Osteocyte (in vitro differentiated cells): ENCODE measurements at regions not wholly inside any gene's neighbourhood (a gene's known extent, or its start where the extent isn't known, plus 50 kb on each side); places are given as distances from the start of the nearest gene placed in this dataset.

Source experiments
- DNase-seq: peaks from one replicate; pipeline ENCODE4 v3.0.0; 2021; ENCODE audit warnings: mixed read lengths; ENCODE audit not compliant: unreplicated experiment; ENCODE audit errors: extremely low spot score
- H3K27ac Mint-ChIP-seq: one replicate; pipeline ENCODE4 v1.8.0; 2021; ENCODE audit warnings: mild to moderate bottlenecking, mixed read lengths; ENCODE audit not compliant: unreplicated experiment
- H3K27me3 Mint-ChIP-seq: one replicate; pipeline ENCODE4 v1.8.0; 2021; ENCODE audit warnings: mixed read lengths; ENCODE audit not compliant: unreplicated experiment
- H3K36me3 Mint-ChIP-seq: one replicate; pipeline ENCODE4 v1.8.0; 2021; ENCODE audit warnings: mixed read lengths; ENCODE audit not compliant: unreplicated experiment
- H3K4me1 Mint-ChIP-seq: one replicate; pipeline ENCODE4 v1.8.0; 2021; ENCODE audit warnings: mixed read lengths; ENCODE audit not compliant: unreplicated experiment
- H3K4me3 Mint-ChIP-seq: one replicate; pipeline ENCODE4 v1.8.0; 2021; ENCODE audit warnings: mild to moderate bottlenecking, moderate library complexity, mixed read lengths; ENCODE audit not compliant: unreplicated experiment
- H3K9me3 Mint-ChIP-seq: one replicate; pipeline ENCODE4 v1.8.0; 2021; ENCODE audit warnings: mixed read lengths; ENCODE audit not compliant: unreplicated experiment
- CTCF ChIP-seq: fragments of 200-600 bp; sonication (generic); IDR thresholded peaks from 2 replicates; pipeline ENCODE4 v1.5.0; 2021; ENCODE audit warnings: antibody characterized with exemption, mild to moderate bottlenecking, moderate library complexity

- H3K27ac Mint-ChIP-seq, result no peak overlapping the region
- no peak overlapping the region for H3K4me3 Mint-ChIP-seq
- no peaks in the 10 kb centered on the region for H3K4me1 Mint-ChIP-seq
- no peak for DNase-seq
- peaks cover 15% of the 10 kb centered on the region for H3K9me3 Mint-ChIP-seq
- no peak for TF ChIP-seq CTCF
- no peaks in the 10 kb centered on the region for H3K27me3 Mint-ChIP-seq
- H3K36me3 Mint-ChIP-seq, result no peaks in the 10 kb centered on the region
Measured at GRCh38 chrX:128517691-128518090, 465.5 kb upstream of the ACTRT1 start.

- Mint-ChIP-seq H3K4me1 (no peaks in the 10 kb centered on the region), H3K36me3 (no peaks in the 10 kb centered on the region), H3K27me3 (no peaks in the 10 kb centered on the region), H3K27ac (no peak overlapping the region), H3K4me3 (no peak overlapping the region), H3K9me3 (peaks cover 13% of the 10 kb centered on the region)
- no peak for DNase-seq
- TF ChIP-seq CTCF, result no peak
Measured at GRCh38 chrX:128504496-128504895, 452.3 kb upstream of the ACTRT1 start.

GRCh38 chrX:128464116-128464515 lies 411.9 kb upstream of the ACTRT1 start:
- Mint-ChIP-seq H3K27me3 (no peaks in the 10 kb centered on the region), H3K4me3 (no peak overlapping the region), H3K9me3 (peaks cover 56% of the 10 kb centered on the region), H3K4me1 (no peaks in the 10 kb centered on the region), H3K27ac (no peak overlapping the region), H3K36me3 (no peaks in the 10 kb centered on the region)
- no peak for DNase-seq
- TF ChIP-seq CTCF, result no peak

- no peaks in the 10 kb centered on the region for H3K27me3 Mint-ChIP-seq
- H3K4me1 Mint-ChIP-seq, result no peaks in the 10 kb centered on the region
- DNase-seq, result no peak
- no peak overlapping the region for H3K27ac Mint-ChIP-seq
- H3K36me3 Mint-ChIP-seq, result no peaks in the 10 kb centered on the region
- no peak for TF ChIP-seq CTCF
- no peak overlapping the region for H3K4me3 Mint-ChIP-seq
- peaks cover 56% of the 10 kb centered on the region for H3K9me3 Mint-ChIP-seq
Measured at GRCh38 chrX:128460835-128461234, 408.6 kb upstream of the ACTRT1 start.

GRCh38 chrX:128458888-128459287 lies 406.7 kb upstream of the ACTRT1 start:
- no peak for DNase-seq
- Mint-ChIP-seq H3K9me3 (peaks cover 58% of the 10 kb centered on the region), H3K27me3 (no peaks in the 10 kb centered on the region), H3K36me3 (no peaks in the 10 kb centered on the region), H3K4me1 (no peaks in the 10 kb centered on the region), H3K27ac (no peak overlapping the region), H3K4me3 (no peak overlapping the region)
- TF ChIP-seq CTCF, result no peak
